ENCODE measurements at regions not wholly inside any gene's neighbourhood (a gene's known extent, or its start where the extent isn't known, plus 50 kb on each side); places are given as distances from the start of the nearest gene placed in this dataset.

DNA sequence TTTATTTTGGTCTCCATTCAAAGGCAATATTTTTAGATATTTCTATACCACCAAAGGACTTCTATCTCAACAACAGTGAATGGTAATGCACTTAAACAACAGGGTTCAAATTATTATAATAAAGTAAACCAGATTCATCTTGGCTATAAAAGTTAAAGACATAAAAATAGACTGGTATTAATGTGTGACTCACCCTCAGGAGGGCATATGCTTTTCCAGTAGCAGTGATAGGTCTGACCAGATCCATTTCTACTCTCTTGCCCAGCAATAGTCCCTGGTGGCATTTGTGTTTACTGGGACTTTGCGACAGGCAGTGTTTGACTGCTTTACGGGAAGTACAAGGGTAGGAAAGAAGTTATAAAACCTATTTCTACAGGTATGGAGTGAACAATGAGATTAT is 353.2 kb upstream of the ATP2B1 start:
- ATAC-seq: no peak
- intact Hi-C loops (cut with DNase I): no loop called here
- DNase-seq (ENCODE audit: missing footprints): no peak

DNA sequence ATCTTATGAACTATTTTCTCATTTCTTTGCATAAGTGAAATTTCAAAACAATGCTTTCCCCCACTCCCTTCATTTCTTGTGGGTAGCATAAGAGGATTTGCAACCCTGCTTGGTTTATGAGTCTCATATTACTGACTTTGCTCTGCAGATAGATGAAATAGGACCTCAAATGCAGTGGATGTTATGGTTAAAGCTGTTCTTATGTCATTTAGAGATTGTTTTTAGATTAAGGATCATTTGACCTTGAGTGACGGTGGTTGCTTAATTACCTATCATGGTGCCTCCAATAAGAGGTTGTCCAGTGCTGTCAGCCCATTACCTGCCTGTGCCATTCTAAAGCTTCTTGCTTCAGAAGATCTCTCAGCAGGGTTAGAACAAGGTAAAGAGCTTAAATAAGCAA is 351.4 kb upstream of the ATP2B1 start:
- ATAC-seq: no peak
- DNase-seq (ENCODE audit: missing footprints): no peak
- intact Hi-C loops (cut with DNase I): no loop called here

DNA sequence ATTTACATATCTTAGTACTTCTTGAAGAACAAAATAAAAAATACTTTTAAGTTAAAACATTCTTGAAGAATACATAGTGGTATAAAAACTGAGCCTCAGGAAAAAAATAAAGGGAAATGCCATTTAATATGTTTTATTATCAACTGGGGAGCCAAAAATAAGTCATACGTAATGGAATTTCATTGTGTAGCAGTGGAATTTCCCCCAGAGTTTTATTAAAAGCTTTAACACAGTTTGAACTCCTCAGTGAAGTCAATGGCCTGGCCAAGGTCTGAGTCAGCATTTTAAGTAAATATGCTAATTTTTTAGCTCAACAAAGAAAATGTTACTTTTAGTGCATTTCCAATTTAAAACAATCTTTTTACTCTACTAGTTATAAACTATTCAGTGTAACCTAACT is 350.1 kb upstream of the ATP2B1 start:
- ATAC-seq (no peak), DNase-seq (ENCODE audit: missing footprints) (no peak)
- intact Hi-C loops (cut with DNase I): no loop called here

DNA sequence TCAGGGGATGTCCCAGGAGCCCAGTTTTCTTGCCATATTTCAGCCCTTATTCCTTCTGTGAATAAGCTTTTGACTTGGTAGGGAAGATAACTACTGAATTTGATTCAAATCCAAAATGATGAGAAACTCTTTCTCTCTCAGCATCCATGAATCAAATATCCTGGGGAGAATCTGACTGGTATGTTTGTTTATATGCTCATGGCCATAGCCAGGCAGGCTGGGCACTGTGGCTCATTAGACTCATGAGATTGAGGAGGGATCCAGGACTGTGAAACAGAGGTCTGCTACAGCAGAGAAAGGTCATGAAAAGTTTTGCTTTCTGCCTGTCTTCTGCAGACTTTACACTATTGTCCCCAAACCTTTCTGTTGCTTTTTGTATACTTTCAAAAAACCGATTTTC is 346.4 kb upstream of the ATP2B1 start:
- DNase-seq (ENCODE audit: missing footprints) (no peak), ATAC-seq (no peak)
- intact Hi-C loops (cut with DNase I): no loop called here

- ATAC-seq: no peak
- no peak for DNase-seq (ENCODE audit: missing footprints)
- intact Hi-C loops (cut with DNase I): no loop called here
These were observed 340.3 kb upstream of the ATP2B1 start for GRCh38 chr12:90048918-90049317.

DNA sequence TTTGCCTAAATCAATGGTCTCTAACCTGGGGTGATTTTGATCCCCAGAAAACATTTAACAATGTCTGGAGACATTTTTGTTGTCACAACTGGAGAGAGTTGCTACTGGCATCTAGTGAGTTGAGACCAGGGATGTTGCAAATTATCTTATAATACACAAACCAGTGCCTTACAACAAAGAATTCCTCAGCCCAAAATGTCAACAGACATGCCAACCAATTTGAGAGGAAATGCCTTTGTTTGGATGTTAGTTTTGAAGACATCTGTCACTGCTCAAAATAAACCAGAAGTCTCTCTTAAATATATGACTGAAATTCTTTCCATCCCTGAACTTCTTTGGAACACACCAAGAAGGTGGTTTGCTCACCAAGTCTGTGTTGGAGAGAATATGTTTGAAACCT is 336.9 kb upstream of the ATP2B1 start:
- DNase-seq (ENCODE audit: missing footprints) (no peak), ATAC-seq (no peak)
- intact Hi-C loops (cut with DNase I): no loop called here

- ATAC-seq (no peak), DNase-seq (ENCODE audit: missing footprints) (no peak)
- intact Hi-C loops (cut with DNase I): no loop called here
These were observed 335.4 kb upstream of the ATP2B1 start for GRCh38 chr12:90044069-90044468.

DNA sequence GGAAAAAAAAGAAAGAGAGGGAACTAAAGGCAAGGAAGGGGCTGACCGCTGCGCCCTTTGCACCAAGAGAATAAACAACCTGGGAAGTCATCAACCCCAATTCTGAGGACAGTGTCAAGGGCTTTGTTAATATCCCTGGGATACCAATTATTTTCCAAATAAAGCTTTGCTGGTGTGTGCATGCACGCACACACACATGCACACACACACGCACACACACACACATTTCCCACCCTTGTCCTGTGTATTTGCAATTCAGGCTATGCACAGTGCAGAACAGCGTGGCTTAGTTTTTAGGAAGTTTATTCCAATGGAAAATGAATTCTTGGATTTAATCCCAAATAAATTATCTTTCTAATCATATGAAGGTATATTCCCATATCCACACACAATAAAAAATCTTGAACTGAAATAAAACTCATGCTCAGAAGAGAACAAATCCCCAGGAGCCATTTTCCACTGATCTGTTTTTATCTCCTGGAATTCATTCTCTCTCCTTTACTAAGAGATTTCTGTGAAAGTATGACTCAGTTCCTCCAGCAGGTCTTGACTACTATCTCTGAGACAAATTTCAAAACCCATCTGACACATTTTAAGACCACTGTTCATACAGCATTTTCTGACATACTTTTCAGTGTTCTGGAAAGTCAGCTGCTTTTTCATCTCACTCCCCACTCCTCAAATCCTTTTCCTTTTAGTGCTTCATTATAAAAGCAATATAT is 334.4 kb upstream of the ATP2B1 start:
- ATAC-seq (no peak), DNase-seq (ENCODE audit: missing footprints) (no peak)
- intact Hi-C loops (cut with DNase I): no loop called here

DNA sequence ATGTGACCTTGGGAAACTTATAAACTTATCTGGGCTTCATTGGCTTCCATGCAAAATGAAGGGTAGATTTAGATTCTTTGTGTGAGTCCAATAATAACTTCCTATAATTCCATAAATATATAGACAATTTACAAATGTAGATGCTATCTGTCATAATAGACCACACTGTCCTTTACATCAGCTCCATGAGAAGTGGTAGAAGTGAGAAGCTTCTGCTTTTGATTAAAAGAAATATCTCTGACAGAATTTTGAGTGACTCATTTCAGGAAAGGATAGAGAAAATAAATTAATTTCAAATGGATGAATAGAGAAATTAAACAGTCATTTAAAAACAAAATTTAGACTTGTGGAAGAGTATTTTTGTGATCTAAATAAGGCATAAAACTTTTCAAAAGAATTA is 329.7 kb upstream of the ATP2B1 start:
- ATAC-seq (no peak), DNase-seq (ENCODE audit: missing footprints) (no peak)
- intact Hi-C loops (cut with DNase I): no loop called here

DNA sequence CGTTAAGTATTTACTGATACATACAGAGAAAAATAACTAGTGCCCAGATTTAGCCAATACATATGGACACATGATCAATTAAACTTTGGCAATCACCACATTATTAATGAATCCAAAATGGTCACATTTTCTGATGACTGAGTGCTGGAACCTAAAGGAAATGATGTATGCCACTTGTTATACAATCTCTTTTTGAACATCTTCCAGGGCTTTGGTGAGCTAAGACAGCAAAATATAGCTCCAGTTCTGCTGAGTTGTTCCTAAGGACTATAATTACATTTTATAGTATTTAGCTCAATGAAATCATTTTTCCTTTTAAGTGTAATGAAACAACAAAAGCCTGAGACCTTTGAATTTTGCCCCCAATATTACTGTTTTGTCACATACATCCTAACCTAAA is 329.1 kb upstream of the ATP2B1 start:
- ATAC-seq: no peak
- intact Hi-C loops (cut with DNase I): no loop called here
- no peak for DNase-seq (ENCODE audit: missing footprints)

- no peak for ATAC-seq
- DNase-seq (ENCODE audit: missing footprints): no peak
- intact Hi-C loops (cut with DNase I): no loop called here
These were observed 328.0 kb upstream of the ATP2B1 start for GRCh38 chr12:90036637-90037036.

DNA sequence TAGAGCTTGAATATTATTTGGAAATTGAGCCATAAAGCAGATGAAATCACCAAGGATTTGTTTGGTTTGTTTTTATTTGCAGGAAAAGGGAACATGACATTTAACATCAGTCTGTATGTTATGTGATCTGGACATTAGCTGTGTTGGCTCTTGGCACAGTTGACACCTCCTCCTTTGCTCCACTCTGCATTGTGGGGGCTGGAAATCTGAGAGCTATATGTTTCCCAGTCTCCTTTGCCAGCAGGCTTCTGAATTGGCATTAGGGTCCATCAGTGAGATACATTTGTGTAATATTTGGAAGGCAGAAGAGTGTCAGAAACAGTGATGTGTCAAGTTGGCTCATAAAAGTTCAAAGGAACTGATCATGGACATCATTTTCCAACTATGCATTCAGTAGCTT is 322.1 kb upstream of the ATP2B1 start:
- no peak for ATAC-seq
- intact Hi-C loops (cut with DNase I): no loop called here

DNA sequence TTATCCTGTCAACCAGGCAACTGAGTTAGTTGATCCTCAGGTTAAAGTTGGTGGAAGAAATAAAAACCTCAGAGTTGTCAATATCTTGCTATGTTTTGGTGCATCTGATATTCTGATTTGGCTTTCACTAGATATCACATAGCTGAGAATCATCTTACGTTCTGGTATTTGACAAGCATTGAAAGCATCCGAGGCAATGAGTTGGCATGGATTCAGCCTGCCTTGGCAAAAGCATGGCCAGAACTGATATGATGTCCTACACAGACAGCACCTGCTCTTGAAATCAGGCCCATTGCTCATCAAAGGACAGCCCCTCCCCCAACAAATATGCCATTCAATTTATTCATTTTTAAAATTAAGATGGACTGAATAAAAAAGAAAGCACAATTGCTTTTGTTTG is 320.7 kb upstream of the ATP2B1 start:
- intact Hi-C loops (cut with DNase I): no loop called here
- ATAC-seq (no peak), DNase-seq (ENCODE audit: missing footprints) (no peak)

More for the DNA sequence above, 322.1 kb upstream of the ATP2B1 start:
- DNase-seq (ENCODE audit: missing footprints): no peak

DNA sequence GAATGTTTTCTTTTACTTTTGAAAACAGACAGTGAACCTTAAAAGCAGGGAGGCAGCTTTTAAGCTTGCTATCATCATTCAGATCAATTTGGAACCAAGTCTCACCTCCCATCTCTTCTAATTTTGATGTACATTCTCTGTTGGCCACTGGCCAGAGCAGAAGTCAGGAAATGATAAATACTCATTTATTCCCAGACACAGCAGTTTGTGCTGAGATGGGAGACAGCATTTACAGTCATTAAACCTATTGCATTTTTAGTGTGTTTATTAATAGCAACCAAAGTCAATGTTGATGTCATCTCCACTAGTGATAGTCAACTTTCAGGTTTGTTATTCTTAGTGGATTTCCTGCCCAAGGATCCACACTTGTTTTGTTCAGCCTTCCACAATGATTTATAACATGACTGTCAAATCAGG is 320.0 kb upstream of the ATP2B1 start:
- ATAC-seq (no peak), DNase-seq (ENCODE audit: missing footprints) (no peak)
- intact Hi-C loops (cut with DNase I): no loop called here

DNA sequence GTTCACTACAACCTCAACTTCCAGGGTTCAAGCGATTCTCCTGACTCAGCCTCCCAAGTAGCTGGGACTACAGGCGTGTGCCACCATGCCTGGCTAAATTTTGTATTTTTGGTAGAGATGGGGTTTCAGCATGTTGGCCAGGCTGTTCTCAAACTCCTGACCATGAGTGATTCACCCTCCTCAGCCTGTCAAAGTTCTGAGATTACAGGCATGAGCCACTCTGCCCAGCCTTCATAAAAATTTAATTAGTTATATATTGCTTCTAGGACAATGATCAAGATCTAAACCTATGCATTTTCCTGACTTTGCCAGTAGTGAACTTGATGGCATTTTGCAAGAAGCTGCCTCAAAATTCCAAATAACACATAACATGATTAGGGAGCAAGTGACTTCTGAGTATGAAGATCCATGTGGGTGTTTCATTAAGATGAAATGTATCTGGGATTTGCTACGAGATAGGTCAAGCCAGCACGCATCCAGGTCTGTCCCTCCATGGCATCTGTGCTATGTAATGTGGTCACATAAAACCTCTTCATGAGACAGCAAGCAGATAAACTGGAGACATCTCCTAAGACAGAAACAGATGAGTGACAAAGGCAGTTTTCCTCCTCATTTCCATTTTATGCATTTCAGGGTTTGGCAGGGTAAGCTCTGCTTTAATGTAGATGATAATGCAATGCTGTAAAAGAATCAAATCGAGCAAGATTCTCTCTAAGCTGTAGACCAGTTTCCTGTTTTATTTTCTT is 319.4 kb upstream of the ATP2B1 start:
- ATAC-seq: no peak
- no peak for DNase-seq (ENCODE audit: missing footprints)
- intact Hi-C loops (cut with DNase I): no loop called here

DNA sequence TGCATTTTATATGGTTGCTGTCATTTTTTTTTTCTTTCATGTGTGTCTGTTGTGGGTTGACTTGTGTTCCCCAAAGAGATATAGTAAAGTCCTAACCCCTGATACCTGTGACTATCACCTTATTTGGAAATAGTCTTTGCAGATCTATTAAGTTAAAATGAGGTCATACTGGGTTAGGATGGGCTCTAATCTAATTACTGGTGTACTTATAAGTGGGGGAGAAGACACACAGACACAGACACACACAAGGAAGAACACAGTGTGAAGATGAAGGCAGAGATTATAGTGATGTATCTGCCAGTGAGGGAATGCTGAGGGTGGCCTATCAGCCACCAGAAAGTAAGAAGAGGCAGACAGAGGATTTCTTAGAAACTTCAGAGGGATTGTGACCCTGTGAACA is 318.4 kb upstream of the ATP2B1 start:
- ATAC-seq: no peak
- DNase-seq (ENCODE audit: missing footprints): no peak
- intact Hi-C loops (cut with DNase I): no loop called here

- intact Hi-C loops (cut with DNase I): no loop called here
- DNase-seq (ENCODE audit: missing footprints) (no peak), ATAC-seq (no peak)
These were observed 317.9 kb upstream of the ATP2B1 start for GRCh38 chr12:90026516-90026915.

DNA sequence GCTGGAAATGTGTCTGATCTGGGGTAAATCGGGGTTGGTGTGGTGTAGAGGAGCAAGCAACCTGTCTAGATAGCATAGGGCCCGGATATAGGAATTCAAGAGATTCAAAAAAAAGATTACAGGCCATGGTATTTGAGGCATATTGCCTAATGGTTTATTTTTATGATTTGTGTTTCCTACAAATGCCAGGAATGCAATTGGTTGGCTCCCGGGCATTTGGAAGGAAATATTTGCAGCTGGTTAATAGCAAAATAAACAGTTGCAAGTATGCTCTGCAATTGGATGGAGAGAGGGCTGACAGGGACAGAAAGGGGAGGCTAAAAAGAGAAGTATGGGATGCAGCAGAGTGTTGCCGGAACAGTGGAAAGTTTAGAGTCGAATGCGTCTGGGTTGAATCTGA is 315.6 kb upstream of the ATP2B1 start:
- intact Hi-C loops (cut with DNase I): no loop called here
- no peak for DNase-seq (ENCODE audit: missing footprints)
- no peak for ATAC-seq

- intact Hi-C loops (cut with DNase I): no loop called here
- no peak for ATAC-seq
- no peak for DNase-seq (ENCODE audit: missing footprints)
These were observed 314.7 kb upstream of the ATP2B1 start for GRCh38 chr12:90023207-90023900.

GRCh38 chr12:90021795-90022440 is 313.3 kb upstream of the ATP2B1 start:
- ATAC-seq (no peak), DNase-seq (ENCODE audit: missing footprints) (no peak)
- intact Hi-C loops (cut with DNase I): no loop called here
